Fibroblast of skin of left quadriceps (primary cell): ENCODE measurements at regions not wholly inside any gene's neighbourhood (a gene's known extent, or its start where the extent isn't known, plus 50 kb on each side); places are given as distances from the start of the nearest gene placed in this dataset.

Source experiments
- DNase-seq, 2 experiments: peaks; one replicate each; pipeline ENCODE4 v3.0.0-alpha.2; 2013; ENCODE audit warnings: low read depth in 2 of 2

DNA sequence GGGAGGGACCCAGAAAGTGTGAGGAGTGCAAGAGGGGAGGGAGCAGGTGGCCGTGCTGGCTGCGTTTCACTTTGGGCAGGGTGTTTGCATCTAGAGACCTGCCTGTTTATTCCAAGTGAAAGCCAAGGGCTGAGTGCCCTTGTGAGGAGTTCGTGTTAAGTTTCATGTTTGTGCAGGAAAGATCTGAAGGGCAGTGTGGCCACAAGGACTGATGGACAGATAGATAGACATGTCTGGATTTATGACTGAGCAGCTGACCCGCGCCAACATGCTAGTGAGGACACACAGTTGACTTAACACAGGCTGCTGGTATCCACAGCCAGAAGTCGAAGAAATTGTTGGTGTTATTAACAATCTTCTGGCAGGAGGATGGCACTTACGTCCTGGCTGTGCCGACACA, 387.6 kb upstream of the TNP1 start:
- DNase-seq = no peak

DNA sequence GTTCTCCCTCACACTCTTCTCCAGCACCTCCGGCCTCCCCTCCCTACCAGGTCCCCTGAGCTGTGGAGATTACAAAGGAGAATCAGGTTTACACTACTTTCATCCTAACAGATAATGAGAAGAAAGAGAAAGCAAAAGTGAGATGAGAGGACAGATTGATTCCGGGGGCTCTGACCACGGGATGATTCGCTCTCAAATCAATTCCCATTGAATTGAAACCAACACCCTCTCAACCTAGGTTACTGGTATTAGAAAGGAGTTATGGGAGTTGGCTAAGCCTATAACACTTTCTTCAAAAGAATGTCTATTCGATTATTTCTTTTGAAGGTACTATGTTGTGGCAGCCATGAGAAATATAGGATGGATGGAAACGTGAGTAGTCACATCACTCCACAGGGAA, 386.2 kb upstream of the TNP1 start:
- no peak for DNase-seq

- no peak for DNase-seq
Observed at GRCh38 chr2:217244815-217245214, 385.0 kb upstream of the TNP1 start.

DNA sequence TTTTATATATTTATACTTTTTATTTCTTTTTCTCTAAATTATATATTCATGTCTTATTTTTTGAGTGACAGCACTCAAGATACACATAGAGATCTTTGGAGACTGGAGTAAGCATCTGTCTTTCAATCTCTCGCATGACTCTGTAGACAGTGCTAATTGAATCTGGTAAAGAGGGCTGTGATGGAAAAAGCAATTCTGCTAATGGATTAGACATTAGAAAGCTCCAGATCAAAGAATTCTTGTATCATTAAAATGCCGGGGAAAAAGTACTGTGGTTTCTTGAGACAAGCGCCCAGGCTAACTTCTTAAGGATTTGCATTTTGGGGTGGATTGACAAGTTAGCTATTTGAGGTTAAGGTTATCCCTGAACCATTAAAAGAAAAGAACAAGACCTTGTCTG, 383.1 kb upstream of the TNP1 start:
- DNase-seq = no peak

DNA sequence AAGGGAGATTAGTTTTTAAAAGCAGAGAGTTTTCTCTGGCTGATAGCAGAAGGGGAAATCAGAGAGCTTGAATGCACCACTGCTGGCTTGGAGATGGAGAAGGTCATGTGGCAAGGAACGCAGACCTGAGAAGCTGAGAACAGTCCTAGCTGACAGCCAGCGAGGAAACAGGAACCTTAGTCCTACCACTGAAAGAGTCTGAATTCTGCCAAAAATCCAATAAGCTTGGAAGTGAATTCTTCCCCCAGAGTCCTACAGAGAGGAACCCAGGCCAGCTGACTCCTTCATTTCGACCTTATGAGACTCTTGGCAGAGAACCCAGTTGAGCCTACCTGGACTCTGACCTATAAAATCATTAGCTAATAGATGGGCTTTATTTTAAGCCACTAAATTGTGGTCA, 371.9 kb upstream of the TNP1 start:
- DNase-seq = no peak

DNA sequence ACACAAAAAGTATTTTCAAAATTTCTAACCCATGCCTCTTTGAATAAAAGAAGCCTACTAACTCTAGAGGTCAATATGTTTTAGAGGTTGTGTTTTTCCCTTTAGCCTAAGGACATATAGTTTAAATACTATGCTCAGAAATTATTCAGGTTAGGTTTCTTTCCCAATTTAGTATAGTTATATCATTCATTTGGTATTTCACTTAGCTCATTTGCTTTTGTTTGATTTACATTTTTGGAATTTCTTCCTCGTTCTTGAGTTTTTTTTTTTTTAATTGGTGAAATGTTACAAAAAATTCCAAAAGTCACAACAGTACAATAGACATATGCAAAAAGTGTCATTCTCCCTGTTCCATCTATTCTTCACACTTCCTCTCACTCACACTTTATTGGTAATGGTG, 371.3 kb upstream of the TNP1 start:
- no peak for DNase-seq

DNA sequence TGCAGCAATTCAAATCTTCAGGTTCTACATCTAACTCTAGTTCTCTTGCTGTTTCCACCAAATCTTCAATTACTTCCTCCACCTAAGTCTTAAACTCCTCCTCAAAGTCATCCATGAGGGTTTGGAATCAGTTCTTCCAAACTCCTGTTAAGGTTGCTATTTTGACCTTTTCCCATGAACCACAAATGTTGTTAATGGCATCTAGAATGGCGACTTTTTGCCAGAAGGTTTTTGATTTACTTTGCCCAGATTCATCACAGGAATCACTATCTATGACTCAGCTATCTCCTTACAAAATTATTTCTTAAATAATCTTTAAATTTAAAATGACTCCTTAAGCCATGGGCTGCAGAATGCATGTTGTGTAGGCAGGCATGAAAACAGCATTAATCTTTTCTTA, 368.9 kb upstream of the TNP1 start:
- no peak for DNase-seq

- DNase-seq = no peak
Observed at GRCh38 chr2:217227794-217228193, 367.9 kb upstream of the TNP1 start.

GRCh38 chr2:217225596-217225995, 365.7 kb upstream of the TNP1 start:
- DNase-seq = no peak

GRCh38 chr2:217223222-217223930, 363.5 kb upstream of the TNP1 start:
- DNase-seq = peak; percentile 88

- no peak for DNase-seq
Observed at GRCh38 chr2:217222309-217222910, 362.5 kb upstream of the TNP1 start.

GRCh38 chr2:217220228-217221013, 360.6 kb upstream of the TNP1 start:
- DNase-seq = no peak

DNA sequence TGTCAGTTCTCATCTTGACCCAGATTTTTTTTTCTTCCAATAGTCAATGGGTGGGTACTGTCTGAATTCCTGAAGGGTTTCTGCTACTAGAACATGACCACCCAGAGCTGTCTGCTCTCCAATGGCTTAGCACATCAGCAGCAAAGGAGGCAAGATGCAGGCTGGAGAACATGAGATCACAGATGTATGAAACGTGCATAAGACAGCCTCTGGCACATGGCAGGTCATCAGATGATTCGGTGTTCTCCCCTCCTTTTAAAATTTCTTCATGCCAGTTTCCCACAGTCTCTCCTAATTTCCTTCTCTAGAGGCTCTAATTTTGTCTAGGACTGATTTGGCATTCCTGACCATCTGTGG, 359.3 kb upstream of the TNP1 start:
- no peak for DNase-seq

- peak in 1 of 2 experiments; percentile 34 for DNase-seq
Observed at GRCh38 chr2:217218269-217219163, 358.7 kb upstream of the TNP1 start.

DNA sequence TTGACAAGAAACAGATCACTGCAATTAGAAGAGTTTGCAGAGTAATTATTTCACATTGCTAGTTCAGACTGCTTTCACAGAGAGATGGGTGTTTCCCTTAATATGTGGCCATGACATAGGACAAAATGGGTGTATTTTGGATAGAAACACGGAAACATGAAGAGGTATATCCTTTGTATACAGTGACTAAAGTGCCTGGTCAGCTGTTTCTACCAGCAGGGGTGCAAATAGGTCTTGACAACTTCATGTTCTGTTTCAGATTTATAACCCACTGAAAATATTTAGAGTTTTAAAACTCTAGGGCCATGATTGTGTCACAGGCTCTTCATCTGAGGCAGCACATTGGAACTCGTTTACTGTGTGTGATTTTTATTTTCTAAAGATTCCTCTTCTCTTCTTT, 357.1 kb upstream of the TNP1 start:
- DNase-seq = no peak

GRCh38 chr2:217216316-217216715, 356.5 kb upstream of the TNP1 start:
- no peak for DNase-seq

DNA sequence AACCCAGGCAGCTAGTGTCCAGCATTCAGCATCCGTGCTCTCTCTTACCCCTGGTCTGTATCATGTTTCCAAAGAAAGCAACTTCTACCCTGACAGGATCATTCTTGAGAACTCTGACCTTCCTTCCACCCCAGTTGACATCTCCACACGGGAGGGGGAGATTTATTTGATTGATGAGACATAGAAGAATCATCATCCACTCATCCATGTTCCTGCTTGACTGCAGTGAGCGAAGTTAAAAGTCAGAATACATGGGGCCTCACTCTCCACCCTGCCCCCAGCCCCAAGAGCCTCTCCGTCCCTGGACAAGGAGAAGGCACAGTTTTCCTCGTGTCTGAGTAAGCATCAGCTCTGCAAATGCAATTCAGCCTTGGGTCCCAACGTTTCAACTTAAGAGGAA, 356.0 kb upstream of the TNP1 start:
- no peak for DNase-seq

DNA sequence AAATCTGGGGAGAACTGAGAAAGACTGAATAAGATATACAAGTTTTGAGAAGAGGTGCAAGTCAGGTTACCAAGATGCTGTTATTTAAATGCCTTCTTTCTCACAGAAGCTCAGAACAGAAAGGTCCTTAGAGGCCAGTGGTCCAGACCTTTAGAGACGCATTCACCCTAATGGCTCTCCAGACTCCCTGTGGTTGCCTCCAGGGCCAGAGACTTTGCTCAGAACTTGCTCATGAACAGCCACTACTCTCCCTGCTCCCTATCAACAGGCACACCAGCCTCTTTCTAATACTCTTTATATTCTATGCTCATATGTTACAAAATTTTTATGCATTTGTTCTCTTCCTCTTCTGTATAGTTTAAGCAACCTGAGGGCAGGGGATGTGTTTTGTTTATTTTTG, 349.0 kb upstream of the TNP1 start:
- DNase-seq = no peak

DNA sequence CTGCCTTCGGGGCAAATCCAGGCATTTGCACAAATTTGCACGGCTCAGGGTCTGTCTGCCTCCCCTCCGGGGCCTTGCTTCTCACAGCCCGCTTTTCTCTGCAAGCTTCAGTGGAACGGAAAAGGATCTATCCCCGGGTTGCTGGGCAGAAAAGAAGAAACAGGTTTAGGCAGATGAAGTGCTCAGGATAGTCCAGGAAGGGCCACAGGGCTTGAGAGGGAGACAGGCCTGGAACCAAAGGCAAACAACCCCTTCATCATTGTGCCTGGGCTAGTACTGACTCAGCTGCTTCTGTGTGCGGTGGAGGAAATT, 347.8 kb upstream of the TNP1 start:
- no peak for DNase-seq

DNA sequence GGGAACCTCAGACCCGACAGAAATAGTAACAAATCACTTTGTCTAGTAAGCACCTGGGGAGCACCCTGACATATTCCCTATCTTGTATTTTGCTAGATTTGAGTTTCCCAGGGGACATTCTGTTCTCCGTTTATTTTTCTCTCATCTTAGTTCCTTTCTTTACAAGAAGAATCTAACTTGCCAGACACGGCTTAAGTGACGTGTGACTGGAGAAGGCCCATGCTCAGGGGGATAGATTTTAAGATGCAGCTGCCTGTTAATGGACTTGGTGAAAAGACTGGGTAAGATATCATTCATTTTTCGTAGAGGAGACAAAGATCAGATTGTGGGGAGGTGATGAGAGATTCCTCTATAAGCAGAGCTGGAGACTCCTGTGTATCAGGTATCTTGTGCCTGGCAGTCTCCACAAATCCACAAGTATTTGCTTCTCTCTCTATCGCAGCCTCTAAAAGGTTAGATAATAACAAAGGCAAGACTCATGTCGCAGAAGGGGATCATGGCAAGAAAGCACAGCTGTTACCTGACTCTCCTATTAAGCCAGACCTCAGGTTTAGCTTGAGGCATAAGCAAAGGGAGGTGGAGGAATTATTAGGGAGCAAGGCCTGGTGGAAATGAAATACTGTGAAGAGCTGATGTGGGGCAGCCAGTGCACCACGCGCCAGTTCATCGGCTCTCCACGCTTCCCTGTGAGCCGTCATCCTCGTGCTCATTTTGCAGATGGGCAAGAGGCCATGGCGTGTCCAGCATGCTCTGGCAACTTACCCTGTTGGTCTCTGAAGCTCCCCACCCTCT, 347.2 kb upstream of the TNP1 start:
- no peak for DNase-seq

DNA sequence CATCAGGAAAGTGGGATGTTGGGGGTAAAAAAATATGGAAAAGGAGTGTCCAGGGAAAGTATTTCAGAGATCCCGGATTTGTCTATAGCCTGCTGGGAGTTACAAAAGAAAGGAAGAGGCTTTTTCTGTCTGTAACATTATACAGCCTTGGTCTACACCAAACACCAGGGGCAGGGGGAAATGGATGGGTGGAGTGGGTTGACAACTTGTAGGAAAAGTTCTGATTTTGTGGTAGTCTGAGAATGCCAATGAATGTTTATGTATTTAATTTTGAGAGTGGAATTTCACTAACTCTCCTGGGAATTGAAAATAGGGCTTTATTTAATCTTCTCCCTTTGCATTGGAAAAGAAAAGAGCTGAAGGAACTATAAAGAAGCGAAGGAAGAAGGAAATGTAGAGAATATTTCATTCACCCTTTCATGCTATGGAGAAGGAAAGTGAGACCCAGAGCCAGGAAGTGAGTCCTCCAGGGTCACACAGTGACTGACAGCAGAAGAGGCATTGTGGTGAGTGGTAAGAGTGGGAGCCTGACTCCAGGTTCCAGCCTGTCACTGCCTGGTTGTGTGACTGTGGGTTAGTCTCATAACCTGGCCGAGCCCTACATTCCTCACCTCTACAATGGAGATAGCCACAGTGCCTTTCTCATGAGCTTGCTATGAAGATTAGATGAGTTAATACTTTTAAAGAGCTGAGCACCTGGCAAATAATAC, 346.3 kb upstream of the TNP1 start:
- DNase-seq = no peak
